ENCODE measurements at regions not wholly inside any gene's neighbourhood (a gene's known extent, or its start where the extent isn't known, plus 50 kb on each side); places are given as distances from the start of the nearest gene placed in this dataset.
A peak's percentile ranks its signal among the peaks of the same experiment; 100 is the strongest.

- Histone ChIP-seq H3K9ac (ENCODE audit: control insufficient read depth, insufficient read depth, low read length) (no peak overlapping the region), H2AFZ (ENCODE audit: control insufficient read depth, low read depth, low read length) (no peak overlapping the region), H3K4me2 (ENCODE audit: control insufficient read depth, insufficient read depth) (no peak overlapping the region), H3K27me3 (replicated peaks in 1 of 2; ENCODE audit: control insufficient read depth in 2 of 2, insufficient read depth in 2 of 2, low read length in 1 of 2) (no peaks in the 10 kb centered on the region), H3K4me1 (ENCODE audit: control insufficient read depth, insufficient read depth, low read length) (no peaks in the 10 kb centered on the region), H4K20me1 (ENCODE audit: control insufficient read depth, insufficient read depth) (no peaks in the 10 kb centered on the region), H3K9me3 (replicated peaks; ENCODE audit: control insufficient read depth, insufficient read depth, low read length) (no peaks in the 10 kb centered on the region), H3K27ac (ENCODE audit: control insufficient read depth, insufficient read depth) (no peak overlapping the region), H3K4me3 (no peak overlapping the region), H3K79me2 (ENCODE audit: control insufficient read depth, insufficient read depth, low read length) (no peaks in the 10 kb centered on the region), H3K36me3 (ENCODE audit: control insufficient read depth in 2 of 2, insufficient read depth in 2 of 2, low read length in 1 of 2) (no peaks in the 10 kb centered on the region)
- TF ChIP-seq, protein P1, sequence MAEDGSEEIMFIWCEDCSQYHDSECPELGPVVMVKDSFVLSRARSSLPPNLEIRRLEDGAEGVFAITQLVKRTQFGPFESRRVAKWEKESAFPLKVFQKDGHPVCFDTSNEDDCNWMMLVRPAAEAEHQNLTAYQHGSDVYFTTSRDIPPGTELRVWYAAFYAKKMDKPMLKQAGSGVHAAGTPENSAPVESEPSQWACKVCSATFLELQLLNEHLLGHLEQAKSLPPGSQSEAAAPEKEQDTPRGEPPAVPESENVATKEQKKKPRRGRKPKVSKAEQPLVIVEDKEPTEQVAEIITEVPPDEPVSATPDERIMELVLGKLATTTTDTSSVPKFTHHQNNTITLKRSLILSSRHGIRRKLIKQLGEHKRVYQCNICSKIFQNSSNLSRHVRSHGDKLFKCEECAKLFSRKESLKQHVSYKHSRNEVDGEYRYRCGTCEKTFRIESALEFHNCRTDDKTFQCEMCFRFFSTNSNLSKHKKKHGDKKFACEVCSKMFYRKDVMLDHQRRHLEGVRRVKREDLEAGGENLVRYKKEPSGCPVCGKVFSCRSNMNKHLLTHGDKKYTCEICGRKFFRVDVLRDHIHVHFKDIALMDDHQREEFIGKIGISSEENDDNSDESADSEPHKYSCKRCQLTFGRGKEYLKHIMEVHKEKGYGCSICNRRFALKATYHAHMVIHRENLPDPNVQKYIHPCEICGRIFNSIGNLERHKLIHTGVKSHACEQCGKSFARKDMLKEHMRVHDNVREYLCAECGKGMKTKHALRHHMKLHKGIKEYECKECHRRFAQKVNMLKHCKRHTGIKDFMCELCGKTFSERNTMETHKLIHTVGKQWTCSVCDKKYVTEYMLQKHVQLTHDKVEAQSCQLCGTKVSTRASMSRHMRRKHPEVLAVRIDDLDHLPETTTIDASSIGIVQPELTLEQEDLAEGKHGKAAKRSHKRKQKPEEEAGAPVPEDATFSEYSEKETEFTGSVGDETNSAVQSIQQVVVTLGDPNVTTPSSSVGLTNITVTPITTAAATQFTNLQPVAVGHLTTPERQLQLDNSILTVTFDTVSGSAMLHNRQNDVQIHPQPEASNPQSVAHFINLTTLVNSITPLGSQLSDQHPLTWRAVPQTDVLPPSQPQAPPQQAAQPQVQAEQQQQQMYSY (CRISPR knock-in tag; IDR thresholded peaks at IDR 0.05) = no peak
- TF ChIP-seq NFYB (IDR thresholded peaks at IDR 0.05; ENCODE audit: insufficient read depth, low read depth, low read length) (no peak), MTA2 (IDR thresholded peaks at IDR 0.05; ENCODE audit: low read depth) (no peak), CBX5 (IDR thresholded peaks at IDR 0.05; ENCODE audit: low read depth) (no peak), GABPA (IDR thresholded peaks at IDR 0.05; ENCODE audit: low read depth) (no peak), JUND (IDR thresholded peaks at IDR 0.05; ENCODE audit: low read depth, low read length) (no peak), PKNOX1 (IDR thresholded peaks at IDR 0.05) (no peak), ELK1 (IDR thresholded peaks at IDR 0.05; ENCODE audit: low read depth, low read length) (no peak), ASH2L (IDR thresholded peaks at IDR 0.05; ENCODE audit: borderline replicate concordance, low read depth) (no peak)
- CTCF ChIA-PET = no interaction called here
- no peak for FAIRE-seq
- peak; percentile 70 for ATAC-seq
- no TSS peak for BruUV-seq (replicated peaks)
- 31% methylated on average over 1 of the region's 1 CpG for WGBS (ENCODE audit: insufficient coverage, insufficient replicate concordance, low lambda C conversion rate, missing lambda C conversion rate)
- SMC1A ChIA-PET (ENCODE audit: uncharacterized antibody, unreplicated experiment) = no interaction called here
- intact Hi-C loops (cut with micrococcal nuclease; ENCODE audit: unreplicated experiment) (no loop called here), in situ Hi-C loops (cut with MboI) (no loop called here)
- no peak for DNase-seq (ENCODE audit: low read depth, low spot score)
- POLR2A ChIA-PET = no interaction called here
- RAD21 ChIA-PET (ENCODE audit: unreplicated experiment) = interaction anchor here (0.6 kb wide), 1 partner anchor 82 kb away, joined by 3 read pairs; no protein-coding TSS in a partner anchor
Observed at GRCh38 chr13:85737952-85738351, 61.3 kb downstream of the SLITRK6 start.
